ENCODE measurements at regions not wholly inside any gene's neighbourhood (a gene's known extent, or its start where the extent isn't known, plus 50 kb on each side); places are given as distances from the start of the nearest gene placed in this dataset.

GRCh38 chr6:104182811-104183210 lies 676.9 kb downstream of the HACE1 start:
- DNase-seq, result no peak

DNA sequence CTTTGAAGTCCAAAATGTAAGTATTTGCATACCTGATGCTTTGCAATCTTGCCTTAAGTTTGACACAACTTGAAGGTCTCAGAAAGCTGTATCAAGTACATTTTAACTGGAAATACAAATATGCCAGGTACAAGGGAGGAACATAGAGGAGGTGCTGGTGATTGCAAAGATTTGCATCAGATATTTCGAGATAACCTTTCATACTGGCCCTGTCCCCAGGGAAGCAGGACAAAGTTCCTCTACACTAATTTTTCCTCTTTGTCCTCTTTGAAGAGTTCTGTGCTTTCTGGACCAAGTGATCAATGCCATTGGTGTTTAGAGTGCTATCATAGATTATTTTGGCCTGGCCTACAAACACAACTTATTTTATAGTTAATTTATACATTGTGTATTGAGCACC lies 686.1 kb downstream of the HACE1 start:
- DNase-seq, result no peak

- DNase-seq, result no peak
These were observed 689.3 kb downstream of the HACE1 start for GRCh38 chr6:104170401-104170800.

DNA sequence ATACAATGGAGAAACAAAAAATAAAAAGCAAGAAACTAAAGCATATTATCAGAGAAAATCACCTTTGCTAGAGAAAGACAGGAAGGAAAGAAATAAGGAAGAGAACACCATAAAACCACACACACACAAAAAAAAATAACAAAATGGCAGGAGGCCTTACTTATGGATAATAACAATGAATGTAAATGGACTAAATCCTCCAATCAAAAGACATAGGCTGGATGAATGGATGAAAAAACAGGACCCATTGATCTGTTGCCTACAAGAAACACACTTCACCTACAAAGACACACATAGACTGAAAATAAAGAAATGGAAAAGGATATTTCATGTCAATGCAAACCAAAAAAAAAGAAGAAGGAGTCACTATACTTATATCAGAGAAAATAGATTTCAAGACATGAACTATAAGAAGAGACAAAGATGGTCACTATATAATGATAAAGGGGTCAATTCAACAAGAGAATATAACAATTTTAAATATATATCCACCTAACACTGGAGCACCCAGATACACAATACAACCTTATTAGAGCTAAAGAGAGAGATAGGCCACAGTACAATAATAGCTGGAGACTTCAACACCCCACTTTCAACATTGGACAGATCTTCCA lies 693.6 kb downstream of the HACE1 start:
- no peak for DNase-seq

GRCh38 chr6:104162036-104162669 lies 697.6 kb downstream of the HACE1 start:
- DNase-seq, result no peak

GRCh38 chr6:104159045-104159618 lies 700.6 kb downstream of the HACE1 start:
- DNase-seq, result no peak

- no peak for DNase-seq
These were observed 716.0 kb downstream of the HACE1 start for GRCh38 chr6:104143757-104144156.

DNA sequence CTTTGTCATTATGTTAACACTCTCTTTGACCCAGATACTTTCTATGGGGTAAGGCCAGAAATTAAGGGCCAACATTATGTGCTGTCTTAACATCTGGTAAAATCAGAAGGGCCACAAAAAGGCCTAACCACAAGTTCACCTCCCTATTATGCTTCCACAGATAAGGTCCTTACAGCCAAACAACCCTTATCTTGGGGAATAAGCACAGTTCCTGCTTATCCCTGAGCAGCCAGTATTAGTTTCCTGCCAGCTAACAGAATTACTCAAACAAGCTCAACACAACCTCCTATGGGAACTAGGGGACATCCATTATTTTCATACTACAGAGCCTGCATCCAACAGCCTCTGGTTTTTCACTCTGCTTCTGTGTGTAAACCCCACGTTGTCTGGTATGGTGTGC lies 724.8 kb downstream of the HACE1 start:
- DNase-seq, result peak; percentile 20

DNA sequence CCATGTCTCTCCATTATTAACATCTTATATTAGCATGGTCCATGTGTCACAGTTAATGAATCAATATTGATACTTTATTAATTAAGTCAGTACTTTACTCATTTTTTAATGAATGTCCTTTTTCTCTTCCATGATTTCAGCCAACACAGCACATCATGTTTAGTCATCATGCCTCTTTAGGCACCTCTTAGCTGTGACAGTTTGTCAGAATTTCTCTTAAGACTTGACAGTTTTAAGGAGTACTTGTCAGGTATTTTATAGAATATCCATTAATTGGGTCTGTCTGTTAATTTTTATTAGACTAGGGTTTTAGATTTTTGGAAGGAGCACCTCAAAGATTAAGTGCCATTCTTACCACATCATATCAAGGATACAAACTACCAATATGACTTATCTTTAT lies 729.4 kb downstream of the HACE1 start:
- DNase-seq, result no peak

- DNase-seq, result no peak
These were observed 733.3 kb downstream of the HACE1 start for GRCh38 chr6:104126315-104127005.

DNA sequence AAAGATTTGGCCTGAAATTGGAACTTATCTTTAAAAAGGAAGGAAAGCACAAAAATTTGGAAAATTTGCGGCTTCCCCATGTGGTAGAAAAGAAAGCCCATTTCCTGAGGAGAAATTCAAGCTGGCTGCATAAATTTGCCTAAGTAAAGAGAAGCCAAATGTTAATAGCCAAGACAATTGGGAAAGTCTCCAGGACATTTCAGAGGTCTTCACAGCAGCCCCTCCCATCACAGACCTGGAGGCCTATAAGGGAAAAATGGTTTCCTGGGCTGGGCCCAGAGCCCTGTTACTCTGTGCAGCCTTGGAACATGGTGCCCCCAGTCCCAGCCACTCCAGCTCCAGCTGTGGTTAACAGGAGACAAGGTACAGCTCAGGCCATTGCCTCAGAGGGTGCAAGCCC lies 736.5 kb downstream of the HACE1 start:
- DNase-seq, result no peak

- DNase-seq, result no peak
These were observed 741.4 kb downstream of the HACE1 start for GRCh38 chr6:104118274-104118673.

GRCh38 chr6:104109806-104110205 lies 749.9 kb downstream of the HACE1 start:
- no peak for DNase-seq

DNA sequence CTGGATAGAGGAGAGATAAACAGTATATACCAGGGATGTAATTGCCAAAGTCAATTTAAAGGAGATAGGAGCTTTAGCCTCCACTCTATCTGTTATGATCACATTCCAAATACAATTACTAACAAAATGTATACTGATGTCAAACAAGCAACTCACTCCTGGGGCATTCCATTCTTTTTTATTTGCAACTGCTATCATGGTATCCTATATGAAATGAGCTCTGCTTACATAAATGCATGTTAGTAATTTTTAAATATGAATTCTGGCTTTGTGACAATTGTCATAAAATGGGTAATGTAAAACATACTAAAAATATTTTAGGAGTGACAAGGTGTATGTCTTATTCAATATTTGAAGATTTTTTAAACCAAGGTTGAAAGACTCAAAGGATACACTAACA lies 751.1 kb downstream of the HACE1 start:
- DNase-seq, result no peak

GRCh38 chr6:104095661-104096416 lies 763.9 kb downstream of the HACE1 start:
- no peak for DNase-seq

DNA sequence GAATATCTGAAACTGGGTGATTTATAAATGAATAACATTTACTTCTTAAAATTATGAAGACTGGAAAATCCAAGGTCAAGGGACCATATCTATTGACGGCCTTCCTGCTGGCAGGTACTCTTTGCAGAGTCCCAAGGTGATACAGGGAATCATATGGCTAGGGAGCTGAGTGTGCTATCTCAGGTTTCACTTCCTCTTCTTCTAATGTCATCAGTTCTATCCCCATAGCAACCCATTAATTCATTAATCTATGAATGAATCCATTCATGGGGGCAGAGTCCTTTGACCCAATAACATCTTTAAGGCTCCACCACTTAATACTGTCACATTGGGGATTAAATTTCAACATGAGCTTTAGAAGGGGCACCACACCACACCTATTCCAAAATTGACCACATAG lies 772.0 kb downstream of the HACE1 start:
- DNase-seq, result no peak

DNA sequence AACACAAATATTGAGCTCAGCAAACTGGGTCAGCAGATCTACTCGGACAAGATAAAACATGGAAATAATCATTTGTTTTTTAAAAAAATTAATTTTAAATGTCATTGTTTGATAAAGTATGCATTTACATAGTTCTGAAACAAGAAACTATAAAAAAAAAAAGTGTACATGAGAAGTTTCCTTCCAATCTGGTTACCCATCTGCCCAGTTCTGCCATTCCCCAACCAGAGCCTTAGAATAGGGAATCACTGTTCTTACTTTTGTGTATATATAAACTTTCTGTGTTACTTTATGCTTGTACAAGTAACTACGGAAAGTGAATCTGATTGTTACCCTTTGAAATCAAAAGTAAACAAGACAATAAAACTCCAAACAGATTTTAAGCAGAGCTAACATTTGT lies 791.4 kb downstream of the HACE1 start:
- DNase-seq, result no peak

GRCh38 chr6:104064876-104065275 lies 794.8 kb downstream of the HACE1 start:
- no peak for DNase-seq

GRCh38 chr6:104050455-104050854 lies 809.3 kb downstream of the HACE1 start:
- no peak for DNase-seq

DNA sequence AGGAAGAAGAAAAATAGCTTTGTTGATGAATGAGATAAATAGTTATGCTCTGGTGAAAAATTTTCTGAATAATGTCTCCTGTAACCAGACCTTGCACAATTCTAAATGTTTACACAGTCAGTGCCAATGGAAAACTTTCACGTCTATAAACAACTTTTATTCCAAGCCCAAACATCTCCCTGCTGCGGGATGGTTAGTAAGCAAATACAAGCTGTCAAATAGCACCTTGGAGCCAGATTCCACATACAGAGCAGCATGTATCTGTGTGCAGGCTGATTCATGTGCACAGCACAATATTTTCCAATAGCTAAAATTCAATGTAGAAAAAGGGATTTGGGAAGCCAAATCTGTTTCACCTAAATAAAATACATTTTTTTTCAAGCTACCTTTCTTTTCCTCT lies 813.3 kb downstream of the HACE1 start:
- DNase-seq, result no peak

DNA sequence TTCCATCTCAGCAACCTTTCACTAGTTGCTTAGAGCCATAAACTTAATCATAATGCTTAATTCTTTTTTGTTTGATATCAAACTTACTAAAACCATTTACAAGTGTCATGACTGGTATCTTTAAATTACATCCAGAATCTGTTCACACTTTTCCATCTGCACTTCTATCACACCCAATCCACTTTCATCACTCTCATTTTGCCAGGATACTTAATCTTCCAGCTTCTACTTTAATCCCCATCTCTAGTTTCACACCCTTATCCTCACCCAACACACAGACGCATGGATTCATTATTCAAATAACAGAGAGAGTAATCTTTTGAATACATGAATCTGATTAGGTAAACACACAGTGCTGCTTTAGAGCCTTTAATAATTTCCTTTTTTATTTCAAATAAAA lies 828.4 kb downstream of the HACE1 start:
- DNase-seq, result no peak

DNA sequence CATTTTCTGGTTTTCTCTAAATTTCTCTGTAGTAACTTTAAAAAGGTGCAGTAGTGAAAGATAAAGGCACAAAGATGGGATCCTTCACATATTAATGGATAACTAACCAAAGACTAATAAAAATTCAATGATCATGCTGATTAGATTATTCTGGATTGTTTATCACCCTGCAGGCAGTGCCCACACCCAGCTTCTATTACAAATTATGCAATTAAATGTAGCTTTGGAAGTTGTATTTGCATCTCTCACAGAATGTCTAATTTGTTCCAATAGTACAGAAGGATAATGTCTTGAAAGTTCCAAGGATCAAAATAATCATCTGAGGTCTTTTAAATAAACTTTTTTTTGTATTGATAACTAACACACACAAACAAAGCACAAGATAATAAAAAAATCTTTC lies 837.6 kb downstream of the HACE1 start:
- DNase-seq, result no peak

- no peak for DNase-seq
These were observed 840.5 kb downstream of the HACE1 start for GRCh38 chr6:104019075-104019753.

All from hematopoietic multipotent progenitor cell treated with erythropoietin and hydrocortisone succinate and interleukin-3 and kit ligand, for 6 days (in vitro differentiated cells).